Esophagus squamous epithelium (tissue), 4 donors: ENCODE measurements at regions not wholly inside any gene's neighbourhood (a gene's known extent, or its start where the extent isn't known, plus 50 kb on each side); places are given as distances from the start of the nearest gene placed in this dataset.

ENCODE experiments used
- POLR2A ChIP-seq, 4 donors: fragments of 450-650 bp; IDR thresholded peaks; one replicate each; pipeline ENCODE4 v1.6.1; 2017; ENCODE audit warnings: antibody characterized with exemption in 4 of 4, mild to moderate bottlenecking in 4 of 4, moderate library complexity in 3 of 4
- TF ChIP-seq, protein P1 (sequence below), 6 experiments: fragments of 450-650 bp in 4 of 6; fragments of 200-600 bp in 2 of 6; sonication (generic) in 2 of 6; IDR thresholded peaks; one replicate each; pipeline ENCODE4 v1.5.1; 2016 to 2019; ENCODE audit warnings: antibody characterized with exemption in 6 of 6, mild to moderate bottlenecking in 4 of 6, moderate library complexity in 4 of 6

DNA sequence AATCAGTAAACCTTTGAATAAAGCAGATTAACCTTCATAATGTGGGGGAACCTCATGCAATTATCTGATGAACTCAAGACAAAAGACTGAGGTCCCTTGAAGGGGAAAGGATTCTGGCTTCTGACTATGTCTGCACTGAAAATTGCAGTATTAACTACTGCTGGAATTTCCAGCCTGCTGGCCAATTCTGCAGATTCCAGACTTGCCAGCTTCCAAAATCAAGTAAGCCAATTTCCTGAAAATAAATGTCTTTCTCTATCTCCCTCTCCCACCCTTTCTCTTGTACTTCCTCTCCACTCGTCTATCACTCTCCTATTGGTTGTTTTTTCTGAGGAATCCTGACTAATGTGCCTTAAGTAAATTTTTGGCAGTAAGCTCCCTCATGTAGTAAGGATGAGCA is 1479.9 kb upstream of the PRR20A start:
- TF ChIP-seq, protein P1, sequence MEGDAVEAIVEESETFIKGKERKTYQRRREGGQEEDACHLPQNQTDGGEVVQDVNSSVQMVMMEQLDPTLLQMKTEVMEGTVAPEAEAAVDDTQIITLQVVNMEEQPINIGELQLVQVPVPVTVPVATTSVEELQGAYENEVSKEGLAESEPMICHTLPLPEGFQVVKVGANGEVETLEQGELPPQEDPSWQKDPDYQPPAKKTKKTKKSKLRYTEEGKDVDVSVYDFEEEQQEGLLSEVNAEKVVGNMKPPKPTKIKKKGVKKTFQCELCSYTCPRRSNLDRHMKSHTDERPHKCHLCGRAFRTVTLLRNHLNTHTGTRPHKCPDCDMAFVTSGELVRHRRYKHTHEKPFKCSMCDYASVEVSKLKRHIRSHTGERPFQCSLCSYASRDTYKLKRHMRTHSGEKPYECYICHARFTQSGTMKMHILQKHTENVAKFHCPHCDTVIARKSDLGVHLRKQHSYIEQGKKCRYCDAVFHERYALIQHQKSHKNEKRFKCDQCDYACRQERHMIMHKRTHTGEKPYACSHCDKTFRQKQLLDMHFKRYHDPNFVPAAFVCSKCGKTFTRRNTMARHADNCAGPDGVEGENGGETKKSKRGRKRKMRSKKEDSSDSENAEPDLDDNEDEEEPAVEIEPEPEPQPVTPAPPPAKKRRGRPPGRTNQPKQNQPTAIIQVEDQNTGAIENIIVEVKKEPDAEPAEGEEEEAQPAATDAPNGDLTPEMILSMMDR (IDR thresholded peaks at IDR 0.05) = no peak
- TF ChIP-seq POLR2A (IDR thresholded peaks at IDR 0.05) = no peak
